Kidney (tissue), 13 donors: ENCODE measurements at regions not wholly inside any gene's neighbourhood (a gene's known extent, or its start where the extent isn't known, plus 50 kb on each side); places are given as distances from the start of the nearest gene placed in this dataset.

Experiments
- DNase-seq, 5 donors: peaks; one replicate each; pipeline ENCODE4 v3.0.0-alpha.2; 2013 to 2020
- FAIRE-seq: peaks from 2 replicates; lab custom pipeline; 2012; peaks lifted over from hg19 to GRCh38; lab: Jason Lieb, UNC
- H3K27ac ChIP-seq, 2 donors: one replicate each; pipeline ENCODE4 v1.7.0; 2013; ENCODE audit warnings: low read depth in 2 of 2, low read length in 2 of 2, inconsistent platforms in 1 of 2
- H3K27me3 ChIP-seq: one replicate; pipeline ENCODE4 v1.7.1; 2013; ENCODE audit warnings: low read length, inconsistent platforms; ENCODE audit not compliant: control insufficient read depth, insufficient read depth
- H3K36me3 ChIP-seq, 3 donors: one replicate each; pipeline versions ENCODE4 v1.7.0 to v1.7.1; 2013; ENCODE audit warnings: low read length in 3 of 3, control low read depth in 1 of 3, inconsistent platforms in 1 of 3; ENCODE audit not compliant: insufficient read depth in 3 of 3, control insufficient read depth in 2 of 3
- H3K4me1 ChIP-seq, 3 donors: one replicate each; pipeline versions ENCODE4 v1.7.0 to v1.7.1; 2013; ENCODE audit warnings: low read length in 3 of 3, inconsistent platforms in 1 of 3, low read depth in 1 of 3; ENCODE audit not compliant: control insufficient read depth in 2 of 3, insufficient read depth in 2 of 3
- H3K4me3 ChIP-seq, 3 donors: one replicate each; pipeline versions ENCODE4 v1.7.0 to v1.8.1; 2013; ENCODE audit warnings: low read length in 3 of 3, control low read depth in 1 of 3, inconsistent platforms in 1 of 3
- H3K9ac ChIP-seq, 3 donors: one replicate each; pipeline versions ENCODE4 v1.7.0 to v1.7.1; 2013; ENCODE audit warnings: low read length in 3 of 3, control low read depth in 1 of 3, inconsistent platforms in 1 of 3
- H3K9me3 ChIP-seq, 3 donors: one replicate each; pipeline versions ENCODE4 v1.7.0 to v1.7.1; 2013; ENCODE audit warnings: low read length in 3 of 3, control low read depth in 1 of 3, inconsistent platforms in 1 of 3; ENCODE audit not compliant: control insufficient read depth in 2 of 3, insufficient read depth in 1 of 3
- CTCF ChIP-seq: IDR thresholded peaks from 3 replicates; pipeline ENCODE4 v1.5.1; 2012; ENCODE audit warnings: mild to moderate bottlenecking, moderate library complexity, borderline replicate concordance; ENCODE audit not compliant: insufficient read depth; ENCODE audit errors: extremely low read depth
- intact Hi-C: fragments of 100-400 bp; cut with DNase I; formaldehyde crosslinking; loops from one replicate; pipeline ENCODE4 v1.11.1; 2022
- donor health status: control.
- donor health status: control.
- donor health status: control.
- donor health status: control.
- donor health status: control.
- donor health status: DM: yes; HTN: yes; CAD: no.
- donor health status: Normal renal cell carcinoma (clear cell type).

- no peaks in the 10 kb centered on the region for H3K9me3 ChIP-seq
- H3K9ac ChIP-seq: no peak overlapping the region
- DNase-seq (no peak), FAIRE-seq (no peak)
- no peaks in the 10 kb centered on the region for H3K27me3 ChIP-seq
- TF ChIP-seq CTCF: no peak
- intact Hi-C loops: no loop called here
- no peaks in the 10 kb centered on the region for H3K36me3 ChIP-seq
- no peaks in the 10 kb centered on the region for H3K4me1 ChIP-seq
- no peak overlapping the region for H3K4me3 ChIP-seq
- H3K27ac ChIP-seq: no peak overlapping the region
Observed at GRCh38 chr3:72054976-72055375, 270.0 kb upstream of the PROK2 start.

GRCh38 chr3:72052841-72053409, 268.0 kb upstream of the PROK2 start:
- no peaks in the 10 kb centered on the region for H3K9me3 ChIP-seq
- H3K9ac ChIP-seq: no peak overlapping the region
- H3K27me3 ChIP-seq: no peaks in the 10 kb centered on the region
- no peaks in the 10 kb centered on the region for H3K36me3 ChIP-seq
- no peak overlapping the region for H3K4me3 ChIP-seq
- no peak overlapping the region for H3K27ac ChIP-seq
- H3K4me1 ChIP-seq: no peaks in the 10 kb centered on the region
- DNase-seq: no peak
- FAIRE-seq: no peak
- intact Hi-C loops: no loop called here
- TF ChIP-seq CTCF: no peak

- Histone ChIP-seq H3K27ac (no peak overlapping the region), H3K4me3 (no peak overlapping the region), H3K9me3 (no peaks in the 10 kb centered on the region), H3K27me3 (no peaks in the 10 kb centered on the region), H3K4me1 (no peaks in the 10 kb centered on the region), H3K36me3 (no peaks in the 10 kb centered on the region), H3K9ac (no peak overlapping the region)
- no peak for FAIRE-seq
- DNase-seq: peak in 1 of 5 donors; percentile 12
- TF ChIP-seq CTCF: no peak
- intact Hi-C loops: no loop called here
Observed at GRCh38 chr3:72050771-72051170, 265.8 kb upstream of the PROK2 start.

- no peak for TF ChIP-seq CTCF
- Histone ChIP-seq H3K4me1 (no peaks in the 10 kb centered on the region), H3K36me3 (no peaks in the 10 kb centered on the region), H3K27me3 (no peaks in the 10 kb centered on the region), H3K27ac (no peak overlapping the region), H3K9ac (no peak overlapping the region), H3K9me3 (no peaks in the 10 kb centered on the region), H3K4me3 (no peak overlapping the region)
- FAIRE-seq (no peak), DNase-seq (peak in 2 of 5 donors; percentile 30 to 34)
- intact Hi-C loops: no loop called here
Observed at GRCh38 chr3:72050048-72050632, 265.2 kb upstream of the PROK2 start.
